ENCODE measurements at regions not wholly inside any gene's neighbourhood (a gene's known extent, or its start where the extent isn't known, plus 50 kb on each side); places are given as distances from the start of the nearest gene placed in this dataset.

DNA sequence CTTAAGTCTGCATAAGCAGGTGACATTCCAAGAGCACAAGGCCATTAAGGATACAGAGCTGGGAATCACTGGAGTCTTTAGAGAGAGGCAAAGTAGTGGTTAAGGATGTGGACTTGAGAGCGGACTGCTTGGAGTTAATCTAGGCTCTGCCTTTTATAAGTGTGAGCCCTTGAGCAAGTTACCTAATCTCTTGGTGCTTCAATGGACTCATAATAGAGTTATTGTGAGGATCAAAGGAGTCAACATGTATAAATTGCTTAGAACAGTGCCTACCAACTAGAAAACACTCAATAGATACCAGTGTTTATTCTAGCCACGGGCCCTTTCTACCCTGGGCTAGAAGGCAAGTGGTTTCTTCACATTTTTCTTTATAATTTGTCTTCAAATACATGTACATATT lies 819.4 kb downstream of the NR2F1-AS1 start:
- TF ChIP-seq, protein P1, sequence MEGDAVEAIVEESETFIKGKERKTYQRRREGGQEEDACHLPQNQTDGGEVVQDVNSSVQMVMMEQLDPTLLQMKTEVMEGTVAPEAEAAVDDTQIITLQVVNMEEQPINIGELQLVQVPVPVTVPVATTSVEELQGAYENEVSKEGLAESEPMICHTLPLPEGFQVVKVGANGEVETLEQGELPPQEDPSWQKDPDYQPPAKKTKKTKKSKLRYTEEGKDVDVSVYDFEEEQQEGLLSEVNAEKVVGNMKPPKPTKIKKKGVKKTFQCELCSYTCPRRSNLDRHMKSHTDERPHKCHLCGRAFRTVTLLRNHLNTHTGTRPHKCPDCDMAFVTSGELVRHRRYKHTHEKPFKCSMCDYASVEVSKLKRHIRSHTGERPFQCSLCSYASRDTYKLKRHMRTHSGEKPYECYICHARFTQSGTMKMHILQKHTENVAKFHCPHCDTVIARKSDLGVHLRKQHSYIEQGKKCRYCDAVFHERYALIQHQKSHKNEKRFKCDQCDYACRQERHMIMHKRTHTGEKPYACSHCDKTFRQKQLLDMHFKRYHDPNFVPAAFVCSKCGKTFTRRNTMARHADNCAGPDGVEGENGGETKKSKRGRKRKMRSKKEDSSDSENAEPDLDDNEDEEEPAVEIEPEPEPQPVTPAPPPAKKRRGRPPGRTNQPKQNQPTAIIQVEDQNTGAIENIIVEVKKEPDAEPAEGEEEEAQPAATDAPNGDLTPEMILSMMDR (IDR thresholded peaks at IDR 0.05; ENCODE audit: low read depth, low read length) = no peak

DNA sequence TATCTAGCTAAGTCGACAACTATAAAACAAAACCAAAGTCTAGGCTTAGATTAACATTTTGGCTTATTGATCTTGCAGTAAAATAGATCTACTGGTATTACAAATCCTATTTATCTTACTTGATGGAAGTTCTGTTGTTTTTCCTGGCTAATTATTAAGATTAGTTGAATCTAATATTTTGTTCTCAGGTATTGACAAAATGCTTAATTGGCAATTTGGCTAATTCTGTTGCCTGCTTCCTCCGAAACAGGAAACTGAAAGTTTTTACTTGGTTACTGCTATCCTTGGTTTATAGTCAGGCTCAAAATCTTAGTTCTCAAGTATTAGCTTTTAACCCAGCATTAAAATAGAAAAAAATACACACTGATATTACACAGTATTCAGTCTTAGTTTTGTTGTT lies 820.5 kb downstream of the NR2F1-AS1 start:
- TF ChIP-seq, protein P1 (IDR thresholded peaks at IDR 0.05; ENCODE audit: low read depth, low read length) = no peak
- DNase-seq (ENCODE audit: extremely low read depth, low read depth) = no peak

More for the DNA sequence above, 819.4 kb downstream of the NR2F1-AS1 start:
- DNase-seq (ENCODE audit: extremely low read depth, low read depth) = no peak

DNA sequence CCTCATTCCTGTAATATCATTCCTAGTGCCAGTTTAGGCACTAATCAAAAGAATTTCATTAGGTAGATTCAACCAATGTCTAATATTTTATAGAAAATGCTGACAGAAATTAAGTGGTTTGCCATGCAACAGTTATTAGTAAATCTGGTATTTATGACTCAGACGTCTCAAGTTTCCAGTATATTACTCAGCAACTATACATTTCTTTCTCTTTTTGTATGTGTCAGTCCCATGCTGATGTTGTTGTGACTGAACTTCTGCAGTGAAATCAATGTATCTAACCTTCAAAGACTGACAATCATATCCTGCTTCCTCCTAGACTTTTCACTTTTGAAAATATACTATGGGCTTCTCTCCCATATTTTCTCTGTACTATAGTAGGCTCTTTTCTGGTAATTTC lies 822.5 kb downstream of the NR2F1-AS1 start:
- TF ChIP-seq, protein P1 (IDR thresholded peaks at IDR 0.05; ENCODE audit: low read depth, low read length) = no peak
- DNase-seq (ENCODE audit: extremely low read depth, low read depth) = no peak

DNA sequence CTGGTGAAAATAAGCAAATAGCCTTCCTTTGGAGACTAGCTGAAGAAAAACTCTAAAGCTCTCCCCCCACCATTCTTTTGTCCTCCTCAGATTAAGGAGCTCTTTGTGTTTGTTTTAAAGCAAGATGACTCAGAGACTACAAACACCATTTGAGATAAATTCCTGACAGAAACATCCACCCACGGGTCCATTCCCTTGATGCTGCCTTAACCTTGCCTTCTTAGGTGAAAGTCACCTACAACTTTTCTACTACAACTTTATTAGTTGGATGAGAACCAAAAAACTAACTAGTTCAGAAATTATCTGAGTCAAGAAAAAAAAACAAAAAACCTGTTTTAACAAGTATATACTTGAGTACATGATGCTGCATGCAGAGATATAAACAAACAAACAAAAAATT lies 831.1 kb downstream of the NR2F1-AS1 start:
- DNase-seq (ENCODE audit: extremely low read depth, low read depth) = no peak
- TF ChIP-seq, protein P1 (IDR thresholded peaks at IDR 0.05; ENCODE audit: low read depth, low read length) = no peak

DNA sequence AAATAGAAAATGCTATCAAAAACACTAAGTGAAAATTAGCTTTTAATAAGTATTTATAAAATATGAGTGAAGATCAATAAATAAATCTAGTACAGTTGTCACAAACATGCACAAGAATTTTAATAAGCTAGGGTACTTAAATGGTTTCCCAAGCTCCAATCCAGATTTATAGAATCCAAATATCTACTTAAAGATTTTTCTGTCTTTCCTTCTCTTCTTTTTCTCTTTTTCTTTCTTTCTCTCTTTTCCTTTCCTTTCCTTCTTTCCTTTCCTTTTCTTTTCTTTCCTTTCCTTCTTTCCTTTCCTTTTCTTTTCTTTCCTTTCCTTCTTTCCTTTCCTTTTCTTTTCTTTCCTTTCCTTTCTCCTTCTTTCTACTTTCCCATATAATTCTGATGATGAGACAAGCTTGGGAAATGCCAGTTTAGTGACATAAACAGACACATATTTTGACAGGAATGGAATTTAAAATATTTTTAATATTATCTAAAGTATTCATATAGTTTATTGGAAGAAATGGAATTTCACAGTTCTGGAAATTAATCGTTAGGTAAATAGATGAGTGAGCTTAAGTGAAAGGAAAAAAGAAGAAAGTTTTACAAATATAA lies 832.8 kb downstream of the NR2F1-AS1 start:
- TF ChIP-seq, protein P1 (IDR thresholded peaks at IDR 0.05; ENCODE audit: low read depth, low read length) = no peak
- DNase-seq (ENCODE audit: extremely low read depth, low read depth) = no peak

DNA sequence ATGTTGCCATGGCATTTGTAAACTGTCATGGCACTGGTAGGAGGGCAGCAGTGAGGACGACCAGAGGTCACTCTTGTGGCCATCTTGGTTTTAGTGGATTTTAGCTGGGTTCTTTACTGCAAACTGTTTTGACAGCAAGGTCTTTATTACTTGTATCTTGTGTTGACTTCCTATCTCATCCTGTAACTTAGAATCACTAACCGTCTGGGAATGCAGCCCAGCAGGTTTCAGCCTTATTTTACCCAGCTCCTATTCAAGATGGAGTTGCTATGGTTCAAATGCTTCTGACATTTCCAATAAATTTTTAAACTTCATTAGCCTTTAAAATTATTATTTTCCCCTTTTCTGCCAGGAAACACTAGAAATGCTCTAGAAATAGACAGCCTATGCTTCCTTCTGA lies 839.1 kb downstream of the NR2F1-AS1 start:
- TF ChIP-seq, protein P1 (IDR thresholded peaks at IDR 0.05; ENCODE audit: low read depth, low read length) = no peak
- no peak for DNase-seq (ENCODE audit: extremely low read depth, low read depth)

DNA sequence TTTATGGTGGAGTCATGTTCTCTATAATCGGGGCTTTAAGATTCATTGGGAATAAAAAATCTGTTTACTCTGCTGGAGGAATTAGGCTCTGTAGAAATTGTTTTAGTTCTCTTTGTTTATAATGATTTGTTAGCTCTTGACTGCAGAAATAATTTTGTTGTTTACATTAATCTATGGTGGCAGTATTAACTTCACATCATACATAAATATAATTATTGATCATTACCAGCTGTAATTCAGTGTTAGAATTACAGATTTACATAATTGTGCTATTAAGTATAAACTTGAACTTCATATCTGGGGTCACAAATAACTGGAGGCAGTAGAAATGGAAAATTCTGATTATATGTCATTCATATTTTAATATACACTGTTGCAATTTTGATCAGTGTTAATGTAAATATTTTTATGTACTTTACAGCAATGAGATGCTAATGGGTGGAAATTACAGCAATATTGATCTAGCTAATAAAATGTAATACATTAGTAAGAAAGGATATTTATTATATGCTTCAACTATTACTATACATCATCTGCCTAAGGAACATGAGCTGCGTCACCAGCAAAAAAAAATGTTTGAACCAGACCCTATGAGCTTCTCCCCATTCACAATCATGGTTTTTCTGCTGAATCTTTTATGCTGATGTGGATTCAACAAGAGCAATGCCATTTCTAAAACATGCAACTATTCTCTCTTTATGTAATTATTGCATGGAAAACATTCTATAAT lies 846.6 kb downstream of the NR2F1-AS1 start:
- TF ChIP-seq, protein P1 (IDR thresholded peaks at IDR 0.05; ENCODE audit: low read depth, low read length) = no peak
- DNase-seq (ENCODE audit: extremely low read depth, low read depth) = no peak
